ENCODE measurements at regions not wholly inside any gene's neighbourhood (a gene's known extent, or its start where the extent isn't known, plus 50 kb on each side); places are given as distances from the start of the nearest gene placed in this dataset.

DNA sequence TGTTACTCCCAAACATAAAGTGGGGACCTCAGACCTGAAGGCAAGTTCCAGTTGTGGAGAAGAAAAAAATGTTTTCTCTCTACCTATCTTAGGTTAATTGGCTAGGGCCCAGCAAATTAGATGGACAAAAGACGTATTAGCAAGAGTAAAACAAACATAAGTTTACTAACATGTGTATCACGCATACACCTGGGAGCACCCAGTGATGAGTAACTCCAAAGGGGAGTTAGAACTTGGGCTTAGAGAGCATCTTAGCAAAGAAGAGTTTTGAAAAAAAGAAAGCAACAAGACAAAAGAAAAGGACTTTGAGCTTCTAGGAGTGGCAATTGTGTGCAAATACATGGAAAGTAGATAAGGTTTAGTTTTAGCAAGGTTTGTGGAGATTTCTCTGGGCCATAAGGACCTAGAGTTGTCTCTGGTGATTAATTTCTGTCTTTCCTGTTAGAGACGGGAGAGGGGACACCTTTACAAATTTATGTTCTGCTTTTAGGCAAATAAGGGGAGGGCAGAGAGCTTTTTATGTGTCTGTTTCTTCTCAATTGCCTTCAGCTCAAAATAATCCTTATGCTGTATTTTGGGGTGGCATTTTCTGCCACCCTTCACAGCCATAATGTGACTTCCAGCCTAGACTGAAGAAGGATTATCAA lies 76.7 kb upstream of the PTGFRN start:
- Mint-ChIP-seq H3K4me1 (peaks cover 39% of the 10 kb centered on the region), H3K4me3 (no peak overlapping the region), H3K9me3 (ENCODE audit: low read depth) (peaks cover 10% of the 10 kb centered on the region), H3K36me3 (ENCODE audit: low read depth) (peaks cover 6% of the 10 kb centered on the region), H3K27me3 (no peaks in the 10 kb centered on the region), H3K27ac (no peak overlapping the region)
- no peak for ATAC-seq
- POLR2A ChIA-PET = no interaction called here
- CTCF ChIA-PET = interaction anchor here (0.6 to 1.0 kb wide), 4 partner anchors 9 to 259 kb away, joined by 3 to 4 read pairs (median 3); no protein-coding TSS in a partner anchor
- intact Hi-C loops (cut with DNase I, micrococcal nuclease) = no loop called here
- DNase-seq = no peak

GRCh38 chr1:116833718-116834117 lies 76.0 kb upstream of the PTGFRN start:
- CTCF ChIA-PET = interaction anchor here (0.6 to 1.0 kb wide), 2 partner anchors 83 to 97 kb away, joined by 3 read pairs; no protein-coding TSS in a partner anchor

DNA sequence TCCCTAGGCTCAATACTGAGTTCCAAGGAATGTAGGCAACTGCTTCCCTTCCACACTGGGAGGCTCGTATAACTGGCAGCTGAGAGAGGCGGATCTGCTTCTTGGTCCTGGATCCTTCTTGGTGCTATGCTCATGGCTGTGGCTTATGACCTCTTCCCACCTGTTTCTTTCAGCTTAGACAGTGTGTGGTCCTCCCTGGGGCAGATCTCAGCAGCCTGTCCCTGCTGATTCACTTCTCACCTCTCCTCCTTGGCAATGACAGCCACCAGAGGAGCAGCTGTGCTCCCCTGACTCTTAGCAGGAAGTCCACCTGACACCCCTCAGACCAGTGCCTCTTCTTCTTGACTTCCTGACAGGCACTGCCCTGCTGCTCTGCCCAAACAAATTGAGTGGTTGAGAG lies 75.1 kb upstream of the PTGFRN start:
- H3K27ac Mint-ChIP-seq = no peak overlapping the region
- peaks cover 3% of the 10 kb centered on the region for H3K36me3 Mint-ChIP-seq (ENCODE audit: low read depth)
- intact Hi-C loops (cut with DNase I, micrococcal nuclease) = no loop called here
- no peak for ATAC-seq
- POLR2A ChIA-PET = no interaction called here
- CTCF ChIA-PET = no interaction called here
- no peak for DNase-seq
- H3K4me1 Mint-ChIP-seq = peaks cover 28% of the 10 kb centered on the region
- H3K27me3 Mint-ChIP-seq = no peaks in the 10 kb centered on the region
- peaks cover 7% of the 10 kb centered on the region for H3K9me3 Mint-ChIP-seq (ENCODE audit: low read depth)
- H3K4me3 Mint-ChIP-seq = no peak overlapping the region

More at GRCh38 chr1:116833718-116834117, 76.0 kb upstream of the PTGFRN start:
- Mint-ChIP-seq H3K9me3 (ENCODE audit: low read depth) (peaks cover 10% of the 10 kb centered on the region), H3K4me3 (no peak overlapping the region), H3K36me3 (ENCODE audit: low read depth) (peaks cover 6% of the 10 kb centered on the region), H3K27me3 (no peaks in the 10 kb centered on the region), H3K4me1 (peaks cover 34% of the 10 kb centered on the region), H3K27ac (no peak overlapping the region)
- POLR2A ChIA-PET = no interaction called here
- DNase-seq = no peak
- no peak for ATAC-seq
- intact Hi-C loops (cut with DNase I, micrococcal nuclease) = no loop called here

DNA sequence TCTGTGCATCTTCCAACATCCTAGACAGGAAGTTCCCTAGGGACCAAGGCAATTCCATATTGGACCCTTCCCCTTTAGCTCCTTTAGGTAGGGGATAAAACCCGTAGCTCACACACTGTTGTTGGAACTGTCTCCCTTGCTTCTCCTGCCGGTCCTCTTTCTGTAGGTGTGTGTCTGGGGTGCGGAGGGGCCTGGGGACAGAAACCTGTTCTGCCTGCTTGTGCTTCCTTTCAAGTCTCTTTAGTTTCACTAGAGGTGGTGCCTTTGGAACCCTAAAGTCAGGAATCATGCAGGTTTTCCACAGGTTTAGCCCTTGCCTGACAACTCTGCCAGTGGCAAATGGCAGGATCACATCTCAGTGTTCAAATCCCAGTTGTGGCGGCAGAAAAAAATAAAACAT lies 74.6 kb upstream of the PTGFRN start:
- intact Hi-C loops (cut with DNase I, micrococcal nuclease) = no loop called here
- POLR2A ChIA-PET = no interaction called here

GRCh38 chr1:116836099-116836498 lies 73.6 kb upstream of the PTGFRN start:
- Mint-ChIP-seq H3K27ac (no peak overlapping the region), H3K36me3 (ENCODE audit: low read depth) (no peaks in the 10 kb centered on the region), H3K4me1 (peaks cover 16% of the 10 kb centered on the region), H3K27me3 (no peaks in the 10 kb centered on the region), H3K4me3 (no peak overlapping the region), H3K9me3 (ENCODE audit: low read depth) (peaks cover 7% of the 10 kb centered on the region)
- intact Hi-C loops (cut with DNase I, micrococcal nuclease) = no loop called here
- no peak for ATAC-seq
- no peak for DNase-seq
- ChIA-PET CTCF (interaction anchor here (1.1 kb wide), 1 partner anchor 99 kb away, joined by 4 read pairs; no protein-coding TSS in a partner anchor), POLR2A (no interaction called here)

More for the DNA sequence above, 74.6 kb upstream of the PTGFRN start:
- Mint-ChIP-seq H3K4me3 (no peak overlapping the region), H3K27me3 (no peaks in the 10 kb centered on the region), H3K27ac (peak overlapping the region; percentile 21), H3K4me1 (peaks cover 24% of the 10 kb centered on the region), H3K36me3 (ENCODE audit: low read depth) (peaks cover 3% of the 10 kb centered on the region), H3K9me3 (ENCODE audit: low read depth) (peaks cover 7% of the 10 kb centered on the region)
- no peak for DNase-seq
- no peak for ATAC-seq
- CTCF ChIA-PET = interaction anchor here (1.1 kb wide), 1 partner anchor 98 kb away, joined by 4 read pairs; no protein-coding TSS in a partner anchor

GRCh38 chr1:116841569-116842344 lies 68.0 kb upstream of the PTGFRN start:
- peaks cover 5% of the 10 kb centered on the region for H3K36me3 Mint-ChIP-seq (ENCODE audit: low read depth)
- no peak for ATAC-seq
- H3K27me3 Mint-ChIP-seq = no peaks in the 10 kb centered on the region
- H3K4me1 Mint-ChIP-seq = peaks cover 5% of the 10 kb centered on the region
- intact Hi-C loops (cut with DNase I, micrococcal nuclease) = no loop called here
- no peak overlapping the region for H3K27ac Mint-ChIP-seq
- ChIA-PET CTCF (interaction anchor here (1.0 to 1.7 kb wide), 7 partner anchors 9 to 117 kb away, joined by 3 to 5 read pairs (median 3); no protein-coding TSS in a partner anchor), POLR2A (interaction anchor here (0.6 kb wide), 1 partner anchor 10 kb away, joined by 3 read pairs; no protein-coding TSS in a partner anchor)
- H3K4me3 Mint-ChIP-seq = no peak overlapping the region
- DNase-seq = no peak
- peaks cover 18% of the 10 kb centered on the region for H3K9me3 Mint-ChIP-seq (ENCODE audit: low read depth)

DNA sequence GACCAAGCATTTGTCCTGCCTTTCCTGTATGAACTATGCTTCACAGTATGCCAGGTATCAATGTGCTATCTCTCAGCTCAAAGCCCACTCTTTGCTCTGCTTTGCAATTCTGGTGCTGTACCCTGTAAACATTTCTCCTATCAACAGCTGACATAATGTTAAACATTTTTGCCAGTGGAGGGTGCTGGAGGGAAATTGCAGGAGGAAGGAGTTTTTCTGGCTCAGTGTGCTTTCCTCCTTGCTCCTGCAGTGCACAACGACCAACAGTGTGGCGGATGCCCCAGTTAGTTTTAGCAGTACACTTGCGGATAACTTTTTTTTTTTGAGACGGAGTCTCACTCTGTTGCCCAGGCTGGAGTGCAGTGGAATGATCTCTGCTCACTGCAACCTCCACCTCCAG lies 67.1 kb upstream of the PTGFRN start:
- H3K36me3 Mint-ChIP-seq (ENCODE audit: low read depth) = peaks cover 5% of the 10 kb centered on the region
- H3K9me3 Mint-ChIP-seq (ENCODE audit: low read depth) = peaks cover 11% of the 10 kb centered on the region
- peaks cover 12% of the 10 kb centered on the region for H3K4me1 Mint-ChIP-seq
- H3K4me3 Mint-ChIP-seq = no peak overlapping the region
- DNase-seq (no peak), ATAC-seq (no peak)
- intact Hi-C loops (cut with DNase I, micrococcal nuclease) = no loop called here
- H3K27me3 Mint-ChIP-seq = no peaks in the 10 kb centered on the region
- no peak overlapping the region for H3K27ac Mint-ChIP-seq
- ChIA-PET CTCF (interaction anchor here (1.0 to 1.7 kb wide), 5 partner anchors 10 to 118 kb away, joined by 3 to 5 read pairs (median 3); no protein-coding TSS in a partner anchor), POLR2A (no interaction called here)

DNA sequence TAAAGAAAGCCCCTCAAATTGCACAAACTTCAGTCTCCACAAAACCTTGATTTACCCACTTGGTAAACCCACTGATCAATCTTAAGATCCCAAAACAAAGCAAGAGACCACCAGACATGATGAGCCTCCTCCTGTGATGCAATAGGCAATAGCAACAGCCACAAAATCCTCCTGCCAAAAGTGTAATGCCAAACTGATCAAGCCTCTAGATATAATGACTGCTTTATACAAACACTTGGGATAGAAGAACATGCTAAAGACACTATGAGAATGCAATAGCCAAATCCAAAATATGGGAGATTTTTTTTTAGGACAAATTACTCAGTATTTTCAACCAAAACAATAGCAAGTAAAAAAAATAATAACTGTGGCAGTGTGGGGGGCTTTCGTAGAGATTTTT lies 64.9 kb upstream of the PTGFRN start:
- Mint-ChIP-seq H3K4me3 (no peak overlapping the region), H3K36me3 (ENCODE audit: low read depth) (peaks cover 5% of the 10 kb centered on the region), H3K4me1 (peaks cover 30% of the 10 kb centered on the region), H3K27ac (no peak overlapping the region), H3K27me3 (no peaks in the 10 kb centered on the region), H3K9me3 (ENCODE audit: low read depth) (peaks cover 11% of the 10 kb centered on the region)
- intact Hi-C loops (cut with DNase I, micrococcal nuclease) = loop anchor here in 1 of 2 experiments (5.0 kb wide), 2 partner anchors 88 to 143 kb away; no protein-coding TSS in a partner anchor
- POLR2A ChIA-PET = no interaction called here
- no peak for ATAC-seq
- no peak for DNase-seq
- CTCF ChIA-PET = no interaction called here

DNA sequence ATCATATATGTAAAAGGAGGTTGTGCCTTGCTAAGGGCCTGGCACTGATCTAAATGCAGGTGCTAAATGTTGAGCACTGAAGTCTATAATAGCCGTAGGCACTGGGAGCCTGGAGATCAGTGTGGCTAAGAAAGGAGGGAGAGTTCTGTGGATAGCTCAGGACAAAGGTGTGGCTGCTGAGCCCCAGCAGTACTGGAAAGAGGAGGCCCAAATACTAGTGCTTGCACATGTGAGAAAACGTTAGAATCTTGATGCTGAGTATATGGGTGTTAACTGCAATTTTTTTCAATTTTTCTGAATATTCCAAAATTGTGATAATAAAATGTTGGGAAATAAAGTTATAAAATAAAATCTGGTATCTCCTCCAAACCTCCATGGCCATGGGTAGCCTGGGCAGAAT lies 62.5 kb upstream of the PTGFRN start:
- intact Hi-C loops (cut with DNase I, micrococcal nuclease) = loop anchor here in 1 of 2 experiments (5.0 kb wide), 2 partner anchors 85 to 140 kb away; no protein-coding TSS in a partner anchor
- H3K36me3 Mint-ChIP-seq (ENCODE audit: low read depth) = peaks cover 5% of the 10 kb centered on the region
- CTCF ChIA-PET = no interaction called here
- POLR2A ChIA-PET = interaction anchor here (1.0 kb wide), 2 partner anchors 78 to 110 kb away, joined by 4 to 5 read pairs; no protein-coding TSS in a partner anchor
- DNase-seq = no peak
- ATAC-seq = no peak
- peaks cover 13% of the 10 kb centered on the region for H3K9me3 Mint-ChIP-seq (ENCODE audit: low read depth)
- peak overlapping the region; percentile 19 for H3K27ac Mint-ChIP-seq
- peaks cover 2% of the 10 kb centered on the region for H3K27me3 Mint-ChIP-seq
- H3K4me1 Mint-ChIP-seq = peaks cover 32% of the 10 kb centered on the region
- H3K4me3 Mint-ChIP-seq = no peak overlapping the region

GRCh38 chr1:116847688-116848531 lies 61.8 kb upstream of the PTGFRN start:
- intact Hi-C loops (cut with DNase I, micrococcal nuclease) = loop anchor here (1.0 to 5.0 kb wide), 7 partner anchors 21 to 153 kb away; partner anchors contain the start of gene CD101 (in 1 of the 2)
- DNase-seq = peak; percentile 57
- peaks cover 2% of the 10 kb centered on the region for H3K27me3 Mint-ChIP-seq
- peak overlapping the region; percentile 19 for H3K27ac Mint-ChIP-seq
- H3K9me3 Mint-ChIP-seq (ENCODE audit: low read depth) = peaks cover 13% of the 10 kb centered on the region
- H3K36me3 Mint-ChIP-seq (ENCODE audit: low read depth) = peaks cover 5% of the 10 kb centered on the region
- peak; percentile 99 for ATAC-seq
- ChIA-PET POLR2A (interaction anchor here (1.0 kb wide), 2 partner anchors 78 to 111 kb away, joined by 4 to 5 read pairs; no protein-coding TSS in a partner anchor), CTCF (interaction anchor here (1.9 kb wide), 1 partner anchor 21 kb away, joined by 6 read pairs; no protein-coding TSS in a partner anchor)
- H3K4me3 Mint-ChIP-seq = no peak overlapping the region
- peaks cover 32% of the 10 kb centered on the region for H3K4me1 Mint-ChIP-seq

Data from activated CD4-positive, alpha-beta T cell treated with anti-CD3 and anti-CD28 coated beads for 36 hours (primary cell).